ENCODE measurements at regions not wholly inside any gene's neighbourhood (a gene's known extent, or its start where the extent isn't known, plus 50 kb on each side); places are given as distances from the start of the nearest gene placed in this dataset.

DNA sequence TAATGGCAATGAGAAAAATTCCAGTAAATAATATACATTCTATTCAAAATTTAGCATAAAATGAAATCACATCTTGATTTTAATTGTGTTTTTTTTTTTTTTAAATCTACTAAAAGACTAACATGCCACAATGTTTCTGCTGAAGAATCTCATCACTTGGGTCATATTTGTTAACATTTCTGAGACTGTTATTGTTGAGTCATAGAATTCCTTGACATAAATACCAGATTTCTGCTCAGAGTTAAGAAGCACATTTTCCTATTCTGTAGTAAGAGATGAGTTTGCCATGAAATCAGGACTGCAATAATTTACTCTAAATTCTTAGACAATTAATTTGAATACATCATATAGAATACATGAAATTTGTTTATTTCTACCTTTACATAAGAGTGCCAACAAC lies 154.9 kb upstream of the KYNU start:
- no peak for TF ChIP-seq REST (IDR thresholded peaks at IDR 0.05; ENCODE audit: insufficient read depth in 1 of 2, low read depth in 2 of 2, low read length in 2 of 2)
- no peak for TF ChIP-seq TAF1 (IDR thresholded peaks at IDR 0.05; ENCODE audit: borderline replicate concordance, insufficient read depth, low read length)
- TF ChIP-seq POLR2AphosphoS5 (IDR thresholded peaks at IDR 0.05; ENCODE audit: low read depth, low read length) = no peak
- TF ChIP-seq SIN3A (IDR thresholded peaks at IDR 0.05; ENCODE audit: borderline replicate concordance, insufficient read depth, low read length) = no peak
- TF ChIP-seq FOXP2 (optimal IDR thresholded peaks at IDR 0.05; ENCODE audit: borderline replicate concordance, extremely low read depth, extremely low read length, insufficient read depth) = no peak

GRCh38 chr2:142722086-142722485 lies 155.4 kb upstream of the KYNU start:
- TF ChIP-seq REST (IDR thresholded peaks at IDR 0.05; ENCODE audit: insufficient read depth in 1 of 2, low read depth in 2 of 2, low read length in 2 of 2) (no peak), TAF1 (IDR thresholded peaks at IDR 0.05; ENCODE audit: borderline replicate concordance, insufficient read depth, low read length) (no peak), FOXP2 (optimal IDR thresholded peaks at IDR 0.05; ENCODE audit: borderline replicate concordance, extremely low read depth, extremely low read length, insufficient read depth) (no peak), POLR2AphosphoS5 (IDR thresholded peaks at IDR 0.05; ENCODE audit: low read depth, low read length) (no peak), SIN3A (IDR thresholded peaks at IDR 0.05; ENCODE audit: borderline replicate concordance, insufficient read depth, low read length) (no peak)

GRCh38 chr2:142721015-142721414 lies 156.4 kb upstream of the KYNU start:
- TF ChIP-seq FOXP2 (optimal IDR thresholded peaks at IDR 0.05; ENCODE audit: borderline replicate concordance, extremely low read depth, extremely low read length, insufficient read depth) (no peak), POLR2AphosphoS5 (IDR thresholded peaks at IDR 0.05; ENCODE audit: low read depth, low read length) (no peak), REST (IDR thresholded peaks at IDR 0.05; ENCODE audit: insufficient read depth in 1 of 2, low read depth in 2 of 2, low read length in 2 of 2) (no peak), SIN3A (IDR thresholded peaks at IDR 0.05; ENCODE audit: borderline replicate concordance, insufficient read depth, low read length) (no peak), TAF1 (IDR thresholded peaks at IDR 0.05; ENCODE audit: borderline replicate concordance, insufficient read depth, low read length) (no peak)

- no peak for TF ChIP-seq SIN3A (IDR thresholded peaks at IDR 0.05; ENCODE audit: borderline replicate concordance, insufficient read depth, low read length)
- no peak for TF ChIP-seq TAF1 (IDR thresholded peaks at IDR 0.05; ENCODE audit: borderline replicate concordance, insufficient read depth, low read length)
- TF ChIP-seq FOXP2 (optimal IDR thresholded peaks at IDR 0.05; ENCODE audit: borderline replicate concordance, extremely low read depth, extremely low read length, insufficient read depth) = no peak
- TF ChIP-seq REST (IDR thresholded peaks at IDR 0.05; ENCODE audit: insufficient read depth in 1 of 2, low read depth in 2 of 2, low read length in 2 of 2) = no peak
- TF ChIP-seq POLR2AphosphoS5 (IDR thresholded peaks at IDR 0.05; ENCODE audit: low read depth, low read length) = no peak
Observed at GRCh38 chr2:142718576-142719155, 158.8 kb upstream of the KYNU start.
